HG03354 (cell line): ENCODE measurements at regions not wholly inside any gene's neighbourhood (a gene's known extent, or its start where the extent isn't known, plus 50 kb on each side); places are given as distances from the start of the nearest gene placed in this dataset.
"Not testable (repeated sequence)": the region's sequence is repeated elsewhere in the genome, so short reads cannot be mapped to it uniquely, and the experiment has no call there.

ENCODE experiments used
- ATAC-seq: cut with Tn5 transposase; IDR thresholded peaks from one replicate; pipeline ENCODE4 v1.9.1; 2021; ENCODE audit warnings: mild to moderate bottlenecking; ENCODE audit not compliant: unreplicated experiment, poor library complexity, severe bottlenecking

DNA sequence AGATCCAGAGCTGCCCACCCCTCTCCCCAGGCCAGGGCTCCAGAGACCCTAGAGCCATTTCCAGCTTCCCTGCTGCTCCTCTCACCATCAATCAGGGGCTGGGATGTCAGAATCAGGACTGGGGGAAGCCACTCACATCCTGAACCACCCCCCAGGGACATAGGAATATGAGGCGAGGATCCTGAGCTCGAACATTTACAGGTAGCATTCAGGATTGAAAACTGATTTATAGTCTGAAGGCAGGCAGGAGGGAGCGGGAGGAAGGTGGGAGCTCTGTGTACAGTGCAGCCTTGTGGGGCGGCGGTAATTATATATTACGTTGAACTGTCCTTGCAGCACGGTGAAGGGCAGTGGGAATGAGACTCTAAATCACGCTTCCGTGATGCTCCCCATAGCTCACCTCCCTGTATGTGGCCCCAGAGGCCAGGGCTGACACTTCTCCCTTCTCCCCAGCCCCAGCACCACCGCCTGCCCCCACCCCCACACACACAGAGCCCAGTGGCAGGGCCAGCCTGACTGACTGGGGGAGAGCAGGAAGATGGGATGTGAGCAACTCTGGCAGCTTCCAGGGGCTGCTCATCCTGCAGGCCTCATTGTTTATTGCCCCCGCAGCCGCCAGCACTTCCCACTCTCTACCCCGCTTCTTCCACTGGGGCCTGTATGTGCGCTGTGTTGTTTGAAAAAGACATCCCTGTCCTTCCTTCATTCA is 76.0 kb upstream of the HSPA9 start:
- no peak for ATAC-seq

DNA sequence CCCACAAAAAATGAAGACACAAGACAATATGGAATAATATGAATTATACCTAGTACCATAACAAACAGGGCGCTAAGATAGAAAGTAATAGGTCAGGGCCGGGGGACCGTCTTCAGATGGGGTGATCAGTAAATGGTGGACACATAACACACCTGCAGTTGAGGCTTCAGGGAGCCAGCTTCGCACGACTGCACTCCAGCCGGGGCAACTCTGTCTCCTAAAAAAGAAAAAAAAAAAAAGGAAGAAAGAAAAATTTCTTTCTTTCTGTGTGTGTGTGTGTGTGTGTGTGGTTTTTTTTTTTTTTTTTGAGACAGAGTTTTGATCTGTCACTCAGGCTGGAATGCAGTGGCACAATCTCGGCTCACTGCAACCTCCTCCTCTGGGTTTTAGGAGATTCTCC is 75.0 kb upstream of the HSPA9 start:
- no peak for ATAC-seq

DNA sequence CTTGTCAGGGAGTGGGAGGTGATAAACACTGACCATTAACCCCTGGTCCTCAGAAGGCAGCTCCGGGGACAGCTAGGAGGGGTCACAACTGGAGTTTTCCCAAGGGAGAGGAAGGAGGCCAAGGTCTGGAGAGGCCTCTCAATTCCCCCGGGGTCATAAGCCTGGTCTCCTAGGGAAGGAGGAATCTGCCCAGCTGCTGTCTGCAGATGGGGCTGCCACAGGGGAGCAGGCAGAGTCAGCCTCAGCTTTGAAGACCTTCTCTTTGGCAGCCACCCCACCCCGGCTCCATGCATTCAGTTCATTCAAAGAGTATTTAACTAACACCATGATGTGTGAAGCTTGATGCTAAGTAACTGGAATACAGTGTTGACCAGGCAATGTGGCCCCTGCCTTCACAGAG is 74.6 kb upstream of the HSPA9 start:
- no peak for ATAC-seq

DNA sequence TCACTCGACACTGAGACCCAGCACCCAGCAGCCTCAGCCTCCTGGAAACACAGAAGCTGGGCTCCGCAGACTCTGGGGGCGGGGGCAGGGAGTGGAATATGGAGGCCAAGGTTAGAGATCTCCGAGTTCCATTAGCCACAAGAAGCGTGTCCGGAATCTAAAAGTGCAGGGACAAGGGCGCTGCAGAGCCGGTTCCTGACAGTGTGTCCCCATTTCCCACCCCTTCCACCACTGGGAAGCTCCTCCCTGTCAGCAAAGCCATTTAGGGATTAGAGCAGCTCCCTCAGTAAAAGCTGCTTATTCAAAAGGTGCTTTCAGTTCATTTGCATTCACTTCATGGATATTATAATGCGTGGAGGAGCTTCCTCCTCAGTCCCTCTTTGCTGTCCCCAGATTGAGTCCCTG is 74.1 kb upstream of the HSPA9 start:
- ATAC-seq, result no peak

DNA sequence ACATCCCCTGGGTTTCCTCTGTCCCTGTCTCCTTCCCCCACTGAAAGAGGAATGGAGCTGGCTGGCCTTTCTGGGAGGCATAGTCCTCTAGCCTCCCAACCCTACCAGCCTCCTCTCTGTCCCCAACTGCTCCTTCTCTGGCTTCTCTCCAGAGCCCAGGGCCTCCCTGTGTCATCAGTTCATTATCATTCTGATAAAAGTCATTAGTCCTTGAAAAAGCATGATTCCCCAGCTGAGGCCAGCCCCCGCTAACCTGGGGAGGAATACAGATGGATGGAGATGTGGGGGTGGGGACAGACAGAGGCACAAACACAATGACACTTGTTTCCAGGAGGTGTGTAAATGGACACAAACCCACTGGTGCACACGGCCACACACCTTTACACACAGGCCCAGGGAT is 73.6 kb upstream of the HSPA9 start:
- no peak for ATAC-seq

DNA sequence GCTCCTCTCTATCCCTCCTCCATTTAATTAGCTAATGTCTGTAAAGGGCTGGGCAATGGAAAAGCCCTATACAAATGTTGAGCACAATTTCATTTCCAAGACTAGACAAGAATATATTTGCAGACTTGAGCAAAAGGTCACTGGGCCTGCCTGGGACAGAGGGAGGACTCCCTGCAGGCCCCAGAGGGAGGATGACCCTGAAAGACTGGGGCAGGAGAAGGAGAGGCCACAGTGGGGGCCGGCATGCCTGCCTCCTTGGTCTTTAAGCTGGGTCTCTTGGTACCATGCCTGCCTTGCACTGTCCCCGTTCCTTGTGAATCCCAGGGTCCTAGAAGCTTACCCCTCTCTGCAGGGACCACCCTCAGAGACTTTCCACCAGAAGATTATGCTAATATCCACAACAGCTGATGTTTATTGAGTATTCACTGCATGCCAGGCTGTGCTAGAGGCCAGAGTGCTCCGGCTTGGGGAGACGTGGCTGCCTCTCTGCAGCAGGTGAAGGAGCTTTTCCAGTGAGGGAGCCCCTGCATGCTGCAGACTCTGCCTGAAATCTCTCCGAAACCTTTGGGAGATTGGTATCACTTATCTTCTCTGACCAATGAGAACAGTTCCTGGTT is 72.7 kb upstream of the HSPA9 start:
- ATAC-seq, result no peak

DNA sequence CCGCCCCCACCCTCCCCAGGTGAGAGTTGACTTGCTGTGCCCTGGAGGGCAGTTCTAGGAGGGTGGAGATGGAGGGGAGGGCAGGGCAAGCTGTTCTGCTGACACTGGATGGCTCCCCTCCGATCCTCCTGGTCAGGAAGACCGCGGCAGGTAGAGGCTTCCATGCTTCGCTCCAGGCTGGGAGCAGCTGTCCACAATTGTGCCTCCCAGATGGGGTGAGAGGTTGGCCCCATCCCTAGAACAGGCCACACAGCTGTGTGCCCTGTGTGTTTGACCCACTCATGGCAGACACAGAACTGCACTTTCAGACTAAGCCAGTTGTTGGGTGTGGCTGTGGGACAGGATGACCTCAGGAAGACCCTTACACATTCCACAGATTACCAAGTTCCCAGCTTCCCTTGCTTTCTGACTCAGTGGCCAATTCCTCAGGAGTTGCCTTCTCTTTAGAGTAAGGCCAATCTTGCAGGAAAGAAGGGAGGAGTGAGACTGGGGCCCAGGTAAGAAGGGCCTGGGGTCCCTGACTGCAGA is 72.1 kb upstream of the HSPA9 start:
- ATAC-seq, result no peak

DNA sequence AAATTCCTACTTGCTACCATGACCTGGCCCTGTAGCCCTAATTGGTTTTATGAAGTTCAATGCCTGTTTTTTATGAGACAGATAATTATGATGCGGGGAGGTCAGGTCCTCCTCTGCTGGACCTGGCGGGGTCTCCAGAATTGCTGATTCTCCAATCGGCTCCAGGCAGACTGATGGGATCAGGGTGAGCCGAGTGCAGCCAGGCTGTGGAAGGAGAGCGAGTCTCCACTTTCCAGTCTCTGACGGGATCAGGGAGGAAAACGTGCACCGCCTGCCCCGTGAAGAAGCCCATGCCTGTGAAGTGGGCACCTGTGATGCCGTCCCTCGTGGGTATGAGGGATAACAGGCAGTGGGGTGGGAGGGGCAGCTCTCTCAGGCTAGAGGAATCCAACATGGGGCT is 71.5 kb upstream of the HSPA9 start:
- no peak for ATAC-seq

DNA sequence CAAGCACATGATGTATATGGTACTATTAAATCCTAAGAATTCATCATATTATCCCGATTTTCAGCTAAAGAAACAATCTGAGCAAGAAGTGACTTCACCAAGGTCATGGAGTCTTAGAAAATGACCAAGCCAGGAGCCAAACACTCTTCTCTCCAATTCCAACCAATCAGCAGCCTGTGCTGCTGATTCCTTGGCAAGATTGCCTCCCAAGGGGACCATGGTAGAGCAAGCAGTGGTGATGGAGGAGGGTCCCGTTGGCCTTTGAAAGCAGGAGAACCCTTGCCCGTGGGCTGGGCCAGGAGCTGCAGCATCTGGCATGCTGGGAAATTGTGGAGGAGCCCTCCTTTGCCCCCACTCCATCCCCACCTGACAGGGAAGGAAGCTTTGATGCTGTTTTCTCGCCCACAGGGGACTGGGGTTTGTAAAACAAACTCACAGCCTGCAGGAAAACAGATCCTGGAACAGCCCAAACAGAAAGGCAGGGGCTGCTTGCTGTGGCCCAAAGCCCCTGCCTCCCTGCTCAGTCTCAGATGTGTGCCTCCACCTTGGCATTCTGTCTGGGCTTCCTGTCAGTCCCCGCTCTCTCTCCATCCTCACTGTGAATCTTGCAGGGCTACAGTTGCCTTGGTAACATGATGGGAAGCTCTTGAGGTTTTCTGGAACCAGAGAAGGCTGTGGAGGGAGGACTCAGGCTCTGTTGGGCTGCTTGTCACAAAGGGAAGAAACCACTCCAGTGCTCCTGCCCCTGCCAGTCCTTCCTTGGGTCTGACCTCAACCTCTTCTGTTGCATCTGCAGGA is 70.8 kb upstream of the HSPA9 start:
- no peak for ATAC-seq

DNA sequence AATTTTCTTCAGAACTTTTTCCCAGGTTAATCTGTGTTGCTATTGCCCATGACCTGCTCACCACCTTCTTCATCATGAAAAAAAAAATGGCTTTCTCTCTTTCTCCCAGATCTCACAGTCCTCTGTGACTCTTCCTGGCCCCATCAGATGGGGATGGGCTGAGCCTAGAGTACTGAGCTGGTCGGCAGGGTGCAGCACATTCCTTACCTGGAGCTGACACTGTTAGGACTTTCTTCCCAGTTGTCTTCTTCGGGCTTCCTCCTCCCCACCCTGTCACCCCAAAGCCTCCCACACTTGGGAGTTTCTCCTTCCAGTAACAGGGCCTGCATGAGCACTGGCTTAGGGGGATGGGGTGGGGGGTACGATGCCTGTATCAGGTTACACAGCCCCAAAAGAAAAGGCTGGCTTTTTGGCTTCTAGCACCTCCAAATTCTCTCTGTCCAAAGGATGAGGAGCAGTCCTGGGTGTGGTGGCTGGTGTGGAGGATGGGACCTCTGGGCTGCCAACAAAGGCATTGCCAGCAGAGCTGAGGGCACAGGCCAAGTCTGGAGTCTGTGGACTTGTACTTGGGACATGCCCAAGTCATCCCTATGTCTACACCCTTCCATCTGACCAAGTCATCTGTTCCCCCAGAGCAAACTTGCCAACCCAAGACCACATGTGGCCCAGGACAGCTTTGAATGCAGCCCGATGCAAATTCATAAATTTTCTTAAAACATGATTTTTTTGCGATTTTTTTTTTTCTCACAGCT is 68.0 kb upstream of the HSPA9 start:
- ATAC-seq, result no peak

DNA sequence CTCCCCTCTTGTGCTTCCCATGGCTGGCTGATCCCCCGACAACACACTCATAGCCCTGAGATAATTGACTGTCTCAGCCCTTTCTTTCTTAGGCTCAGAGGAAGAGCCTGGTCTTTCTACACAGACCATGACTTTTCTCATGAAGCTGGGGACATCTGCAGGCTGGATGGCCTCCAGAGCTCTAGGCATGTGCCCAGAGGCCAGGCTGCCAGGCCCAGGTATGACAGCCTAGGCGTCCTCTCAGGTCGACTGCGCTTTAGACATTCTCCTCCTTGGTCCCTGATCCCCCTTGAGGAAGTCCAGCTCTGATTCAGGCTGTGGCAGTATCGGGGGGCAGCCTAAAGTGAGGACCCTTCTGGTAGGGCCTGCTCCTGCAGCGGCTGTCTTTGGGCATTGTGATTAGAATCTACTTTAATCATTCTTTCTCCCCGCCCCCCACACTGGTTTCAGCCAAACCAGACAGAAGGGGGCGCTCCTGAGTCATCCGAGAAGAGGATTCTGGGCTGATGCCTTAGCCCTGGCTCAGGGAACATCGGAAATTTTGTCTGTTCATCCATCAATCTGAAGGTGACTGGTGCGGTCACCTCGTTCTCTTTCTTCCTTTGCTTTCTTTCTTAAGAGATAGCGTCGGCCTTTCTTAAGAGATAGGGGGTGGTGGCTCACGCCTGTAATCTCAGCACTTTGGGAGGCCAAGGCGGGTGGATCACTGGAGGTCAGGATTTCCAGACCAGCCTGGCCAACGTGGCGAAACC is 66.5 kb upstream of the HSPA9 start:
- ATAC-seq, result no peak

DNA sequence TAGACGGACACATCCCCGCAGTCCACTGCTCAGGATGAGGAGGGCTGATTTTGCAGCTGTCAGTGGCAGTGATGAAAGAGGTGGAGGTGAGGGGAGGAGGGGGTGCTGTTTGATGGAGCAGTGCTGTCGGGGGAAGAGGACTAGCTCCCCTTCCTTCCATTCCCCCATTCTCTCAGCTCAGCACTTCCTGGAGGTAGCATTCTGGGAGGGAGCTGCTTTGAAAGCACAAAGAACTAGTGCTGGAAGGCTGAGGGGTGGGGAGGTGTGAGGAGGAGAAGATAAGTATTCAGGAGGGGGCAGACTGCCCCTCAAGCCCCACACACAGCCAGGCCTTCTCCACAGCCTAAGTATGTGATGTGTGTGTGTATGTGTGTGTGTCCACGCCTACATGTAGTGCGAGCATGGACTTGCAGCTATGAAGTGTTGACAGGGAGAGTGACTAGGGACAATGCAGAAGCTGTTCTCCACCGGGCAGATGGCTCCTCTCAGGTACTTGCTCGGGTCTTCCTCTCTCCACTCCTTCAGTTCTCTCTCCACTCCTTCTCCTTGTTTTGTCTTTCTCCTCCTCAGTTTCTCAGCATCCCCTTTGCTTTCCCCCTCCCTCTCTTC is 65.5 kb upstream of the HSPA9 start:
- ATAC-seq, result no peak

DNA sequence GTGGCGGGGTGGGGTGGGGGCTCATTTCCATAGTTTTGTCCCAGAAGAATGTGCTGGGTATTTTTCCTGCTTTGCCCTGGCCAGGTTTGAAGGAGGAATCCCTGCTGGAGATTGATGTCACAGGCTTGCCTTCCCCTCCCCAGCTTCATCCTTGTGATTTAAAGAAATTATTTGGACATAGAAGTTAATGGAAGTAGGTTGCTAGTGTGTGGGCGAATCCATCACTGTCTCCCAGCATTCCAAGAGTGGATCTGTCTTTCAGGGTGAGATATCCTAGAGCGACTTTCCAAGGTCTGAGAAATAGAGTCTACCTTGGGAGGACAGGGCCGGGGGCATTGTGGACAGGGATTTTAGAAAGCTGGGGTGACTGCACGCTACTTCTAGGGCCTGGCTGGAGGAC is 64.9 kb upstream of the HSPA9 start:
- no peak for ATAC-seq

DNA sequence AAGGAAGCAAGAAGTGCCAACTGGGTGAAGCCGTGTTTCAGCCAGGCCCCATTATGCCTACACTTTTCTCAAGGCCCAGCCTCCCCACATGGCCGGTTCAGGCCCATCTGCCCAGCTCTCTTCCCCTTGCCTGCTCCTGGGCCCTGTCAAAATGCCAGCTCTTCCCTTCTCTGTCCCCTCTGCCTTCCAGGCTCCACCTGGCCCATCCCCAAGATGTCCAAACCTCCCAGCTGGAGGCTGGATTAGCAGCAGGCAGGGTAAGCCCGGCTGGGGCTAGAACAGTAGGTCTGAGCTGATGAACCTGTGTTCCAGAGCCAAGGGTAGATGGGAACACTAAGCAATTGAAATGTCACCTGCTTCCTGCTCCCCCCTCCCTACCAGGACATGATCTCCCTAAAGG is 64.1 kb upstream of the HSPA9 start:
- no peak for ATAC-seq

DNA sequence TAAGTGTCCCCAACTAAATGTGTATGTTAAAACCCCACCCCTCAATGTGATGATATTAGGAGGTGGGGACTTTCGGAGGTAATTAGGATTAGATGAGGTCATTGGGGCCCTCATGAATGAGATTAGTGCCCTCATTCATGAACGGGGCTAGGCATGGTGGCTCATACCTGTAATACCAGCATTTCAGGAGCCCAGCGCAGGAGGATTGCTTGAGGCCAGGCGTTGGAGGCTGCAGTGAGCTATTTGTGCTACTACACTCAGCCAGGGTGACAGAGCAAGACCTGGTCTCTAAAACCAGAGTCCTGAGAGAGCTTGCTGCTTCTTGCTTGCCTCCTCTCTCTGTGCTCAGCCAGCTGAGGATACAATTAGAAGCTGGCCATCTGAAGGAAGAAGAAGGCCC is 62.1 kb upstream of the HSPA9 start:
- ATAC-seq, result no peak

DNA sequence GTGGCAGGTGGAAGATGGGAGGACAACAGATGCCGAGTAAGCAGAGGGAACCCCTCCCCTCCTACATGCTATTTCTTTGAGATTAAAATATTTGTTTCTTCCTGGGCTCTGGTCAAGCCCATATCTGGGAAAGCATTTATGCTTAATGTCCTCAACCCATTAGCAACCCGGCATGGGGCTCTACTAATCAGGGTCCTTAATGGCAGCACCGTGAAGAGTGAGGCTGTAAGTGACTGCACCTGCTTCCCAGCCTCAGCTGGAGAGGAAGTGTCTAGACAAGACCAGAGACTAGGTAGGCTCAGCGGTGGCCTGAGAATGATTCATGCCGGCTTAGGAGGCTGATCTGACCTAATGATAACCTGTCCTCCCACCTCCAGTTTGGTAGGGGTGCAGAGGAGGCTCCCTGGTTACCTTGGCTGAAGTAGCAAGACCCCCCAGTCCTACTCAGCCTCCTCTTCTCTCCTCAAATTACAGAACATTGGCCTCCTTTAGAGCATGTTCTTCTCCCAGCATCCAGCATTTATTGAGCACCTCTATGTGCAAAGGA is 61.3 kb upstream of the HSPA9 start:
- ATAC-seq, result no peak

DNA sequence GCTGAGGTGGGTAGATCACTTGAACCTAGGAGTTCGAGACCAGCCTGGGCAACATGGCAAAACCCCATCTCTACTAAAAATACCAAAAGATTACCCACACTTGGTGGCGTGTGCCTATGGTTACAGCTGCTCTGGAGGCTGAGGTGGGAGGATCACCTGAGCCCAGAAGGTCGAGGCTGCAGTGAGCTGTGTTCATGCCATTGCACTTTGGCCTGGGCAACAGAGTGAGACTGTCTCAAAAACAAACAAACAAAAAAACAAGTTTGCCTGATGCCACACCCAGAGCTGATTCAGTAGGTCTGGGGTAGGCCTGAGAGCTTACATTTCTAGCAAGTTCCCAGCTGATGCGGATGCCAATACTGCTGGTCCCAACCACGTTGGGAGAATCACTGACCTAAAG is 60.5 kb upstream of the HSPA9 start:
- no peak for ATAC-seq

DNA sequence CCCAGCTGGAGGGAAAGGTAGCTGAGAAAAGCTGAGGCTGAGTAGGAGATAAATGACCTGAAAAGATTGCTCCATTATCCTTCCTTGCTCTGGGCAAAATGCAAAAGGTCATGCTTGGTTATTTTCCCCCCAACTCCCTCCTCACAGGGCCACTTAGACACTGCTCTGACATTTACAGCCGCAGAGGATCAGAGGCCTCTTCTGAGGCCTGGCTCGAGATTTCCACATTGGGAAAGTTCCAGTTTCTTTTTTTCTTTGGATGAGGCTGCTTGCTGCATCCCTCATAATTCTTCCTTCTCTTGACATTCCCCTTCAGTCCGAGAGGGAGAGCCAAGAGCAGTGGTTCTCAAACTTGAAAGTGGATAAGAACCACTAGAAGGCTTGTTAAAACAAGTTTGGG is 60.1 kb upstream of the HSPA9 start:
- no peak for ATAC-seq

DNA sequence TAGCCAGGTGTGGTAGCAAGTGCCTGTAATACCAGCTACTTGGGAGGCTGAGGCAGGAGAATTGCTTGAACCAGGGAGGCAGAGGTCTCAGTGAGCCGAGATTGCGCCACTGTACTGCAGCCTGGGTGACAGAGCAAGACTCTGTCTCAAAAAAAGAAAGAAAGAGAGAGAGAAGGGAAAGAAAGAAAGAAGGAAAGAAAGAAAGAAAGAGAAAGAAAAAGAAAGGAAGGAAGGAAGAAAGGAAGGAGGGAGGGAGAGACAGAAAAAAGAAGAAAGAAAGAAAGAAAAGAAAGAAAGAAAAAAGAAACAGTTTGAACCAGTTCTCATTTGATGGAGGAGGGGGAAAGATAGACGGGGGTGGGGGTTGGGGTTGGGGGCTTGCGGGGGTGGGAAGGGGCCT is 59.6 kb upstream of the HSPA9 start:
- ATAC-seq, result not testable (repeated sequence)
